ENCODE measurements at regions not wholly inside any gene's neighbourhood (a gene's known extent, or its start where the extent isn't known, plus 50 kb on each side); places are given as distances from the start of the nearest gene placed in this dataset.

DNA sequence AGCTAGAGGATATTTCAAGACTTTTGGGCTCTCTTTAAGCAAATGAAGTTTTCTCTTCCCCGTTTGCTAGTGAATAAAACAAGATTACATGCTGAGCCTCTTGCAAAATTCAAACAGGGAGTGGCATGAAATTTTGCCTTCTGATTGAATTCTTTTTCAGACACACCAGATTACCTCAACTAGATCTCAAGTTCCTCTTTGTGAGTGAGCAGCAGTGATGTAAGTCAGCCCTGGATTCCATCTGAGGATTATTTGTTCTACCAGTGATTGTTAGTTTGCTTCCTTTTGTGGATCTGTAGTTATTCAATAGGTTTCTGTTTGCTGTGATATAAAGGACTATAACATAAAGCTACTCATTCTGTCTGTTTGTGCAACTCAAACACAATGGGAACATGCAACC, 407.7 kb downstream of the LMO7 start:
- no peak for TF ChIP-seq POLR2A (IDR thresholded peaks at IDR 0.05)
- no peak for TF ChIP-seq CTCF (IDR thresholded peaks at IDR 0.05)

Measured in testis (tissue), 2 donors.